CD4-positive, alpha-beta T cell treated with Interferon alpha-2 for 1 hour (primary cell): ENCODE measurements at regions not wholly inside any gene's neighbourhood (a gene's known extent, or its start where the extent isn't known, plus 50 kb on each side); places are given as distances from the start of the nearest gene placed in this dataset.

ENCODE experiments used
- DNase-seq, 2 donors: peaks; one replicate each; pipeline ENCODE4 v3.0.0-alpha.2; 2020 to 2022

DNA sequence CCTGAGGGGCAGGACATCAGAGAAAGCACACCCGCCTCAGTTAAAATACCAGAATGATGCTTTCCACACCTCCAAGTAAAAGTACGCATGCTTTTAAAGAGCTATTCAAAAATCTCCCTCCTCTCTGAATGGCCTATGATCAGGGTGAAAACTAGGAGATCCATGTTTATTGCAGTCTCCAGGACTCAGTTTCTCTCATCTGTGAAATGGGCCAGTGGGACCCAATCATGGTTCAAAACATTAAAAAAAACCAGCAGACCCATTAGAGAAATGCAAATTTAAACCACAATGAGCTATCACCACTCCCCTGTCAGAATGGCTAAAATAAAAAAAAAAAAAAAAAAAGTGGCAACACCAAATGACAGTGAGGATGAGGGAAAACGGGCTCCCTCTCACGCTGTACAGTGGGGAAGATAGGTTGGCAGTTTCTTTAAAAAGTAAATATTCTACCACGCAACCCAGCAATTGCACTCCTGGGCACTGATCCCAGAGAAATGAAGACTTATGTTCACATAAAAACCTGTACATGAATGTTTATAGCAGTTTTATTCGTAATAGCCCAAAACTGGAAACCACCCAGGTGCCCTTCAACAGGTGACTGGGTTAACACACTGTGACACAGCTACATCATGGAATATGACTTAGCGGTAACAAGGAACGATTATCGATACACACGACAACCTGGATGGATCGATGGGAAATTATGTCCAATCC, 242.7 kb downstream of the MN1 start:
- no peak for DNase-seq

DNA sequence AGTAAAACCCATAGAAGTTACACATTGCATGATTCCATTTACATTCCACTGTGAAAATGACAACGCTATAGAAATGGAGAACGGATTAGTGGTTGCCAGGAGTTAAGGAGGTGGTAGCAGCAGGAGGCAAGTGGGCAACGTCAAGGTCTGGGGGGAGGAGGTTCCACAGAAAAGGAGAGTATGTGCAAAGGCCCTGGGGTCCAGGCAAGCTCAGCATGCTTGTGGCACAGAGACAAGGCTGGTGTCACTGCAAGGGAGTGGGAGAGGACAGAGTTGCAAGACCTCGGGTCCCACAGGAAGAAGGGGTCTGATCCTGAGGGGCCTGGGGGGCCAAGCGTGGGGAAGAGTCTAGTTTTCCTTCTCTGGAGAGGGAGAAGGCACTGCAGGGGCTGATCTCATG, 240.8 kb downstream of the MN1 start:
- no peak for DNase-seq

DNA sequence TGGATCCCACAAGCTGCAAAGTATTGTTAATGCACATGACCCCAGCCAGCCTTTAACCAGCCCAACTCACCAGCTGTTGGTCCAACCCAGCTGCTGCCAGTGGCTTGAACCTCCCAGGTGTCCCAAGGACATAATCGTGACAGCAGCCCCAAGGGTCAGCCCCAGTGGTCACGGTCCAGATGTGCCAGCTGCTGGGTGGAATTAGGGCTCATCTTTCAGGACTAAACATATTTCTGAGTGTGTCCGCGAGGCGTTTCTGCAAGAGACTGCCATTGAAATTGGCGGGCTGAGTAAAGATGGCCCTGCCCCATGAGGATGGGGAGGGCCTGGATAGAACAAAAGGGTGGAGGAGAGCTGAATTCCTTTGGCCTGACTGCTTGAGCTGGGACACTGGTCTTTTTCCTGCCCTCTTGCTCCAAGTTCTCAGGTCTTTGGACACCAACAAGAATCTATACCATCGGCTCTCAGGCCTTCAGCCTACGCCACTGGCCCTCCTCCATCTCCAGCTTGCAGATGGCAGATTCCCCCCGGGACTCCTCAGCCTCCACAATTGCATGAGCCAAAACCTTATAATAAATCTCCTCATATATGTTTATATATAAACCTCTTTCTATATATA, 240.2 kb downstream of the MN1 start:
- DNase-seq = no peak

DNA sequence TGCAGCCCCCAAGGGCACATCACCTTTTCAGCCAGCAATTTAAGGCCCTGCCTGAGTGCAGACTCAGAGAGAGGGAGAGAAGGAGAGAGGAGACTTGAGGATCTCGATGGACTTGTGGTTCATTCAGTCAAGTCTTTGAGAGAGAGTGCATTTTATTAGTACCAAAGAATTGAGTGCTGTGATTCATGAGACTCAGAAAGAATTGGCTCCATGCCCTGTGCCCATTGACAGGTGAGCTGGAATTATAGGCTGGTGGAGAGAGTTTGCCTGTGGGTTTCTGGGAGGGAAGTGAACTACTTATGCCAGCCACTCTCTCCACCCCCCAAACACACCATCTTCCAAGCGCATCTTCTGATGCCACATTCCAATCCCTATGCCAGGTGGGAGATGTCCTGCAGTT, 236.8 kb downstream of the MN1 start:
- no peak for DNase-seq

DNA sequence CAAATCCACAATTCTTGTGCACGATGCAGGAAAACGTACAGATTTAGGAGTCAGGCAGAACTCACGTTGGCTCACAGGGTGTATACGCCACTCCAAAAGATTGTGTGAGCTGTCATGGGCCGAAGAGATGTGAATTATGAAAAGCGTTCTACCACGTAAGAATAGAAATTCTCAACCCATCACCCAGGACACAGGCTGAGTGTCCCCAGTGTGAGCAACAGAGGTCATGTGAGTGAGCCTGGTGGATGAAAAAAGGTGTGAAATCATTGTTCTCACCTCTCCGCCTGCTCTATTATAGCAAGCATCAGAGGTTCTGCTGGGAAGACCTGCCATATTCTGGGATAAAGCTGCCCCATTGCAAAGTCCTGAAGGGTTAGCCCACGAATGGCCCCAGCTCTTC, 235.0 kb downstream of the MN1 start:
- no peak for DNase-seq

DNA sequence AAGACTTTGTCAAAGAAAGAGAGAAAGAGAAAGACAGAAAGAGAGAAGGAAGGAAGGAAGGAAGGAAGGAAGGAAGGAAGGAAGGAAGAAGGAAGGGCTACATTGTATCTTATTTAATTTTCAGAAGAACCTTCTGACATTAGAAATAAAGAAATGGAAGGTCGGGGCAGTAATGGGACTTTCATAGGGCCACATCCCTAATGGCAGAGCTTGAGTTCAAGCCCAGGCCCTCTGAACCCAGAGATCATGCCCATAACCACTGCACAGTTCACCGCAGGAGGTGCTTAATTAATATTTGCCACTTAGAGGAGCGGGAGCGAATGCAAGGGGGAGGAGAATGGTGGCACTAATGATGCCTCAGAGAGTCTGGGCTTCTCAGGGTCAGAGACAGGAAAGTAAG, 233.3 kb downstream of the MN1 start:
- no peak for DNase-seq

DNA sequence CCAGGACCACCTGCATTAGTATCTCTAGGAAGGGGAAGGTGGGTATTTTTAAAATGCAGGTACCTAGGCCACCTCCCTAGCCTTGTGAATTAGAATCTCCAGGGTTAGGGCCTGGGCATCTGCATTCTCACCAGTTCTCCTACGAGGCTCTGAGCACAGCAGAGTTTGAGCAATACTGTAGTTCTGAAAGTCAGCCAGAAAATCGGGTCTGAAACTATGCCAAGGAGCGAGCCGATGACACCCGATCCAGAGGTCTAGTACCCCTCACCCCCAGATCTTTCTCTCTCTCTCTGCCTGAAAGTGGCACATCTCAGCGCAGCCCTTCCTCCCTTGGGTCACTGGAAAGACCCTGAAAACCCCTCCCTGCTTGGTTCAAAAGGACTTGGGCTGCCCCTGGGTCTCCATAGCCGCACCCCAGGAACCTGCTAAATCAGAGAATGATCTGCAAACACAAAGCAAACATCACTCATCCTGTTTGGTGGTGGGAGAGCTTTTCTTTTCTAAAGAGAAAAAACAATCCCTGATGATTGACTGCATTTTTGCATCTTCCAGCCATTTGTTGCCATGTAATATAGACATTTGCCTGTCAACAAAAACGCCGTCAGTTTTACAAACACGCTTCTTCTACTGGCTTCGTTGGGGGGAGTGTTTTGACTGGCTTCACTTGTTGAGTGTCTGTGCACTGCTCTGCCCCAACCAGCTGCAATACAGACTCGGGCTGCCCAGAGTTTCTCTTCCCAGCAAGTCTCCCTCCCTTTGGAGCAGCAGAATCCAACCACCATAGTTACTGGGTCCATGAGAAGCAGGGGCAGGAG, 229.9 kb downstream of the MN1 start:
- DNase-seq = no peak

DNA sequence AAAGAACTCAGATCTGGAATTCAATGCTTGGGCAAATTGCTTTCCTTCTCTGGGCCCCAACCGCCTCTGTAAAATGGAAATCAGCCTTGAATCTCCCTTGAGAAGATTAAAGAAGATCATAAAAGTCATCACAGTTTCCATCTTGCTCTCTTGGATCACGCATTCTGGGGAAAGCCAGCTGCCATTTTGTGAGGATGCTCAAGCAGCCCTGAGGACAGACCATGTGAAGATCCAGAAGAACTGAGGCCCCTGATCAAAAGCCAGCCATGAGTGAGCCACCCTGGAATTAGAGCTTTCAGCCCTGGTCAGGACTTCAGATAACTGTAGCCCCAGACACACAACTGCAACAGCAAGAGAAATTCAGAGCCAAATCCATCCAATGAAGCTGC, 229.3 kb downstream of the MN1 start:
- no peak for DNase-seq

DNA sequence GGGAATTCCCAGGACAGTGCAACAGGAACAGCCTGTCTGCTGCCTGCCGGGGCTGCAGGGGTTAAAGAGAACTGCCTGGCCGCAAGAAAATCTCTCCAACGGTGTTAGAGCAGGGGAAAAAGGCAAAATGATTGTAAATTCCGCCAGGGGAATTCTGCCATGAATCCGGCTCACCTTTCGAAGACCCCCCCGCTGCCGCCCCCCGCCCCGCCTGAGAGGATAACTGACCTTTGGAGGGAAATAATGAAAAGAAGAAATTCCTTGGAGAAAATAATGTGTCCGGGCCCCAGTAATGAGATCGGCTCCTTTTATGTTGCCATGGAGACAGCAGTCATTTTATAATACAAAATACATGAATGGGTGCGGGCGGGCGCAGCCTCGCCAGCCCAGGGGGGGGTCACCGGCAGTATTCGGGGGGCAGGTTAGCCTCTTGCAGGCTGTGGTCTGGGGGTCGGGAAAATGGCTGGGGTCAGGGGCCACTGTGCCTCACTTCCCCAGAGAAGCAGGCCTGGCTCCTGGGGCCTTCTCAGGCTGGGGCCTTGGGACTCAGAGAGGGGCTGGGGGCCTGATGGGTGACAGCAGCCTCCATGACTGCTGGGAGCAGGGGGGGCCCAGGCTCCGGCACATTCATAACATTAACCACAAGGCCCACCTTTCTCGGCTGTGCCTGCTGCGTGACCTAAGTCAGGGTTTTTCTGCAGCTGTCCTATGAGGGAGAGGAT, 228.1 kb downstream of the MN1 start:
- DNase-seq = no peak

DNA sequence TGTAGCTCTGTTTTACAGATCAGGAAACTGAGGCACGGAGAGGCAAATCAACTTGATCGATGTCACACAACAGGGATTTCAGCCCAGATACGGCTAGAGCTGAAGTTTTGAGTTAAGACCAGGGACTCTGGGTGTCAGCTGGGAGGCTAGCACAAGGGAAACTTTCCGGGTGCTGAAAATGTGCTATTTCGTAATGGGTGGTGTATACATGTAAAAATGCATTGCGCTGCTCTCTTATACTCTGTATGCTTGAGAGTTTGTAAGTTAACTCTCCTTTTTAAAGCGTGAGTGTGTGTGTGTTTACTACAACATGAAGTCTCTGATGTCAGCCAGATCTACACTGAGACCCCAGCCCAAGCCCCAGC, 227.6 kb downstream of the MN1 start:
- DNase-seq = no peak

DNA sequence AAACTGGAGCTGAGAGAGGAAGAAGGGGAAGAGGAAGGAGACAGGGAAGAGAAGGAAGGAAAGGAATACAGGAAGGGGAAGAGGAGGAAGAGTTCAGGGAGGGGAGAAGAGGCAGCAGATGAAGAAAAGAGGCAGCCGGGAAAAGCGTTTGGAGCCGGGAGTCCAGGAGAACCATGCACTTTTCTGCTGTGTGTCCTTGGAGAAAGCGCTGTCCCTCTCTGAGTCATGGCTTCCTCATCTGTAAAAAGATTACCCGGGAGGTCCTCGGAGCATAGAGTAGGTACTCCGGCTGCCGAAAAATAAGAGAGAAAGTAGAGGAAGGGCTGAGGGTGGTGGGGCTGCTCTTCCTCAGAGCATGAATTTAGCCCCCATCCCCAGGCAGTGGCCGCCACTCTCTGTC, 226.9 kb downstream of the MN1 start:
- no peak for DNase-seq

DNA sequence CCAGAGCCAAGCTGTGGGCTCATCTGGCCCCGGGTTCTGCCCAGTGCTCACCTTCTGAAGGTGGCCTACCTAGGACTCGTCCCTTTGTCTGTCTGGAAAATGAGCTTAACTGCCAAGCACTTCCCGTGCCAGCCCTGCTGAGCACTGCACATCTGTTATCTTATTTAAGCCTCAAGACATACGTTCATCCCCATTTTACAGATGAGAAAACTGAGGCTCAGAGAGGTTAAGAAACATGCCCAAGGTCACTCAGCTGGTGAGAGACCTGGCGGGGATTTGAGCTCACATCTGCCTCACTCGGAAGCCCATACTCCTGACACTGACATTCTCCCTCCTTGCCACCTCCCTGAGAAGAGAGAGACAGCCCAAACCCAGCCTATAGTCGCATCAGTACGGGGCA, 226.2 kb downstream of the MN1 start:
- DNase-seq = no peak

DNA sequence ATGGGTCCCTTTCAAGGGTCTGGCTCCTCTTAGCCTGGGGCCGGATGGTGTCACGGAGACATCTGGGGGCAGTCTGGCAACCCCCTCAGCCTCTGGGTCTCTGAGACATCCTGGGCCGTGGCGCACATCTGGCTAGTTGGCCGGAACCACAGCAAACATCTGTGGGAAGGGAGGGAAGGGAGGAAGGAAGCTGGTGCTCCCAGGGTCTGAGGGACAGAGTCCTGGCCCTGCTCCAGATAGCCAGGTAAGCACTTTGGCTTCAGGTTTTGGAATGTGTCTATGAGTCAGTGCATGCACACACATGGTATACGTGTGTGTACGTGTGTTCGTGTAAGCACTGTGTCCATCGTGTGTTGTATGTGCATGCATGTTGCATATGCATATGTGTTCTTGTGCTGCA, 225.1 kb downstream of the MN1 start:
- DNase-seq = no peak

DNA sequence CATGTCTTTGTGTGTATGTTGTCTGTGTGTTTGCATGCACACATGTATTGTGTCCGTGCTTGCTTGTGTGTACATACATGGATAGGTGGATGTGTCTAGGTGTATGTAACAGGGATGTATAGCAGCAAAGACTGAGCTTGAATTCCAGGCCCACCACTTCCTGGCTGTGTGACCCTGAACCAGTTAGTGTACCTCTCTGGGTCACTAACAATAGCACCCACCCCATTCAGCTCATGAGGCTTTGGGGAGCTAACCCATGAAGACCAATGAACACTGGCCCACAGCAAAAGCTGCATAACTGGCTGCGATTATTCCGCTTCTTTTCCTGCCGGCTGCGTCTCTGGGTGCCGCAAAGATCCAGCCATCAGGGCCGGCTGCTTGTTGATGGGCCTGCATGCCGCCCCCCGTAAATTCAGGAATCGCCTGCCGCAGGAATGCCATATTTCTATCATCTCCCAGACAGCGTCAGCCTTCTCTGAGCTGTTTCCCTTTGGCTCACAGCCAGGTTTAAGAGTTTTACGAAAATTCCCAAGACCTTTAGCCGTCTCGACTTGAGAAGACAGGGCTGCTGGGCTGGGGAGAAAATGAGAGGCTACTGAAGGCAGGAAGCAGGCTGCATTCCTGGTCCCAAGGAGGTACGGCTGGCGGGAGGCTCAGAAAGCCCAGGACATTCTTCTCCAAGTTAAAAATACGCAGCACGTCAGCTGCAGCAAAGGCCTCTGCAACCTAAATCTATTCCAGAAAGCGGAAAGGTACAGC, 224.6 kb downstream of the MN1 start:
- no peak for DNase-seq

DNA sequence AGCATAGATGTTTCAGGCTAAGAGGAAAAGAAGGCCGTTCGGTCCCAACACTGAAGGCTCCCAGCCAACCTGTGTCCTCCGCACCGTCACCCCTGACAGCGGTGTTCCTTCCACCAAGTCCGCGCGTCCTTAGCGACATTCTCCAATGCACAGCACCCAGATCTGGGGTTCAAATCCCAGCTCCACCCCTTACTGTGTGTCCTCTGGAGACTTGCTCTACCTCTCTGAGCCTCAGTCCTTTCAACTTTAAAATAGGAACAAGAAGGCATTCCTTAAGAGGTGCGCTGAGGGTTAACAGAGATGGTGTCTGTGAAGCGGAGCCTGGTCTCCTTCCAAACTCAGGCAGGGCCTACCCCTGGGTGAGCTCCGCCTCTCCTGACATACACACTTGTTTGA, 224.0 kb downstream of the MN1 start:
- no peak for DNase-seq

DNA sequence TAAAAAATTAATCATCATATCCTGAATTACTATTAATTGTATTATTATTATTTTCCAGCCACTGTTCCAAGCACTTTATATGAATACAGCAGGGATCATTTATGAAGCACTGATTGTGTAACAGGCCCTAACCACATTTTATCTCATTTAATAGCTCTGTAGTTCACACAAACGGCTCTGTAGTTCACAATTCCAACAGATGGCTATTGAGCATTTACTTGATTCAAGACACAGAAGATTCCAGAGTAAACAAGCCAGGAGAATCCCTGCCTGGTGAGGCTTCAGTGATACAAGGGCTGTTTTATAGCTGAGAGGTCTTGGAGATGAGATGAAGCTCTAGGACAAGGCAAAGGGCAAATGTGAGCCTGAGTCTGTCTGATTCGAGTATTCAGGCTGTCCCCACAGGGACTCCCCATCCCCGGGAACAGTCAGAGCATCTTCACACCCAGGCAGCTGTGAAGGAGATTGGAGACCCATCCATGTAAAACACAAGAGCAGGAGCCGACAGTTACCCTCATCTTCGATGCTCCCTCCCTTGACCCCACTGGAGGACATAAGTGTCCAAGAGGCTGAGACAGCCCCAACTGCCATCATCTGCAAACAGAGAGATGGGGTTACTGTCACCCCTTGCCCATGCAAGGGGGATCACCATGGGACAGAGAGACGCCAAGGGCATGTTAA, 222.5 kb downstream of the MN1 start:
- no peak for DNase-seq

DNA sequence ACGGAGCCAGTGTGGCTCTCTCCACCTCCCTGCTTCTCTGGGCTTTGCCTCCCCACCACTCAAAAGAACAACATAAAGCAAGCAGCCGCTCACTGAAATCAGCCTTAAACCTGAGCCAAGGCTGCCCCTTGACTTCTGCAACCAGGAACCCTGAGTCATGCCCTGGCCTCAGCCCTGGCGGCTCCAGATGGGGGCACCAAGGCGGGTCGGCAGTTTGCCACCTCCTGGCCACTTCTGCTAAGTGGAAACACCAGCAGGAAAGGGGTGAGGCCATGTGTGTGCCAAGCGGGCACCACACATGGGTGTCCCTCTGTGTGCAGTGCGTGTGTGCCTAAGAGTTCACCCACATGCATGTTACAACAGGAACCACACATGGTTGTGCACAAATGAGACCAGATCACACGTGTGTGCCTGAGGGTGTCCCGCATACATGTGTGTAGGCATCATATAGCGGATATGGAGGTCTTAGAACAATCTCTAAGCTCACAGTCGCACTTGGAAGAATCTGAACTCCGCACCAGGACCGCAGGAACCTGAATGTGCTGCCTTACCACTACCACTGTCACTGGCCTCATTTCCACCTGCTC, 221.2 kb downstream of the MN1 start:
- no peak for DNase-seq

DNA sequence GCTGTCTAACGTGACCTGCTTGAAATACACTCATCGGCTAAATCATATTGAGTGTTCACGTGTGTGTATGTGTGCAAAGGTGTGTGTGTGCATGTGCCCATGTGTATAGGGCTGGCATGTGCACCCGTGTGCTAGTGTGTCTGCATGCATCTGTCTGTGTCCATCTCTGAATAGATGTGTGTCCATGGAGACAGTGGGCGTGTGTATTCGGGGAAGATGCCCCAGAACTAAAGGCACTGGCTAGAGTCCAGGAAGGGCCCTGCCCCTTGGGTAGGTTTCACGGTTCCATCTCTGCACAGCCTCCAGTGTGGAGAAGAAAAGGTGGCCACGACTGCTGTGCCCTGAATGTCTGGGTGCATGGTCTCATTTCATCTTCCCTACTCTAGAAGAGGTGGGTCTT, 220.3 kb downstream of the MN1 start:
- DNase-seq = no peak

DNA sequence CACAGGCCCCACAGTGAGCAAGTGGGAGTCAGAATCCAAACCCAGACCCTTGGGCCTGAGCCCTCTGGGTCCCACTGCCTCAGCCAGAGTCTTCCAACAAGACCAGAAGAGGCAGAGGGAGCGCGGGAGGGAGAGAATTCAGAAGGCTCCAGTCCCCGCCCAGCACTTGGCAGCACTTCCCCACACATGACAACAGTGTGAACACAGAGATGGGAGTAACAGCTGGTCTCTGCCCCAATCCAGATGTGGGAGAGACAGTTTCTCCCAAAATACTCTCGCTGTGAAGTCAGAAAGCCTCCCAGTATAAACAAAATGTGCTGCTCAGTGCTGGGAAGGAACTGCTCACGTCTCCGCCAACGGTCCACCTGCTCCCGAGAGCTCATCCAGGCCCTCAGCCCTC, 219.9 kb downstream of the MN1 start:
- DNase-seq = no peak

DNA sequence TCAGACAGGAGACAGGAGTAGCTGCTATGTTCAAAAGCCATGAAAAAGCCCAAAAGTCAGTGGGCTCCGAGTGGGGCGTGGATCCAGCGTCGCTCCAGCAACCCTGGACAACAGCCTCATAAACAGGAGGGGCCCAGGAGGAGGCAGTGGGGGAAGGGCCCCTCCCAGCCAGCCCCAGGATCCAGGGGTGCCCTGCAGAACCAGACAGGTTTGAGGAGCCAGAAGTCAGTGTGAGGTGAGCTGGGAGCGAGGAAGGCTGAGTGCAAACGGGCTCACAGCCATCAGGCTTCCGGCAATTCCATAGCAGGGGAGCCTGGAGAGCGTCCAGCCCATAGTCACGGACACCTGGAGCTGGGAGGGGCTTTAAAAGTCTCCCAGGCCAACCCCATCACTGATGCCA, 217.7 kb downstream of the MN1 start:
- no peak for DNase-seq

DNA sequence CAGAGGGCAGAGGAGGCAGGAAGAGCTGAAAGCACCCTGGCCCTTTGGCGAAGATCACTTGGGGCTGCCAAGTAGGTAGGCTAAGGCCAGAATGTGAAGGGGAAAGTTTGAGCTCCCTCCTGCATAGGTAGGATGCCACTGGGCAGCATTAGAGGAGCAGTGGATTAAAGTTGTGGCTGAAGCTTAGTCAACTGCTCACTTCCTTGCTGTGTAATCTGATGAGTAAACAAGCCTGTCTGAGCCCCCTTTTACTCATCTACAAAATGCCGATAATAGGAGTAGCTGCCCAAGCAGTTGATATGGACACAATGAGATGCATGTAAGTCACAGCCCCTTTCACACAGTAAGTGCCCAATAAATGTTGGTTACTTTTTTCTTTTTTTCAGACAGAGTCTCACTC, 216.4 kb downstream of the MN1 start:
- no peak for DNase-seq

DNA sequence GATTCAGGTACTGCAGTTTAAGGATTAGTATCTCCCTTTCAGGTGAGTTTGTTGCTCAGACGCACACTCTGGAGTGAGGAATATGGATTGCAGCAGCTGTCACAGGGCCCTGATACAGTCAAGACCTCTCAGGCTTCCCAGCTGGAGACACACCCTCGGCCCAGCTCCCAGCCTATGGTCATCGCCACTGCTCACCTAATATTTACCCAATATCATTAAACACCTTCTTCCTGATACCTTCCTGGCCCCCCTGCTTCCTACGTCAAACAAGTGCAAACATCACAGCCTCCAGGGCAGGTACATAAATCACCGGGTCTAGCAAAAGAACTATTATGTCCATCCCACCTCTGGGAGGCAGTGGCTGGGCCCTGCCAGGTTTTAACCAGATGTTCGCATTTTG, 213.3 kb downstream of the MN1 start:
- DNase-seq = no peak
